Ovary (tissue), 1 donor: ENCODE measurements at regions not wholly inside any gene's neighbourhood (a gene's known extent, or its start where the extent isn't known, plus 50 kb on each side); places are given as distances from the start of the nearest gene placed in this dataset.

ENCODE experiments used
- EP300 ChIP-seq: sonication (generic); formaldehyde crosslinking; IDR thresholded peaks from one replicate; pipeline ENCODE4 v1.6.1; 2017; ENCODE audit warnings: antibody characterized with exemption
- POLR2A ChIP-seq: fragments of 450-650 bp; IDR thresholded peaks from one replicate; pipeline ENCODE4 v1.6.1; 2017; ENCODE audit warnings: antibody characterized with exemption, mild to moderate bottlenecking, moderate library complexity

DNA sequence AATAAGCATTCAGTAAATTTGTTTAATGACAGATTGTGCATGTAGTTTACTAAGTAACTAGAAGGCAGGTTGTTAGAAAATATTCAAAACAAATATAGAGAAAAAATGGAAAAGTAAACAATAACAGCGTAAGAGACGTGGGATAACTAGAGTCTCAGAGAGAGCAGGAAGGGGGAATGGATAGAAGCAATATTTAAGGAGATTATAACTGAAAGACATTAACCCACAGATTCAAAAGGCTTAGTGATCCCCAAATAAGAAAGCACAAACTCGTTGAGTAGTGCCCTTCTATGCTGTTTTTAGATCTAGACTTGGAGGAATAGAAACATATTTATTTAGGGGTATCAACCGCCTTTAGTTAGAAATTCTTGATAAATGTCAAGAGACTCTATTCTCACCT lies 169.7 kb upstream of the RGS6 start:
- no peak for TF ChIP-seq POLR2A
- no peak for TF ChIP-seq EP300
